ENCODE measurements at regions not wholly inside any gene's neighbourhood (a gene's known extent, or its start where the extent isn't known, plus 50 kb on each side); places are given as distances from the start of the nearest gene placed in this dataset.

GRCh38 chr7:79563821-79564522 is 110.5 kb upstream of the MAGI2 start:
- H3K36me3 ChIP-seq, result no peaks in the 10 kb centered on the region
- H3K4me3 ChIP-seq, result no peak overlapping the region
- H3K27me3 ChIP-seq, result no peaks in the 10 kb centered on the region
- no peak for DNase-seq
- in situ Hi-C loops (cut with MboI; ENCODE audit: low sequenced_read_pairs in 4 of 4) (no loop called here), intact Hi-C loops (cut with DNase I; ENCODE audit: low total_unique reads) (no loop called here)
- H3K9me3 ChIP-seq, result no peaks in the 10 kb centered on the region
- H3K27ac ChIP-seq, result no peak overlapping the region
- no peak for ATAC-seq
- H3K4me1 ChIP-seq, result no peaks in the 10 kb centered on the region
- TF ChIP-seq POLR2A (IDR thresholded peaks at IDR 0.05) (no peak), CTCF (IDR thresholded peaks at IDR 0.05 in 4 of 5, conservative IDR thresholded peaks at IDR 0.05 in 1 of 5) (no peak)

GRCh38 chr7:79555571-79555970 is 102.1 kb upstream of the MAGI2 start:
- intact Hi-C loops (cut with DNase I; ENCODE audit: low total_unique reads) (no loop called here), in situ Hi-C loops (cut with MboI; ENCODE audit: low sequenced_read_pairs in 4 of 4) (no loop called here)
- H3K4me3 ChIP-seq, result no peak overlapping the region
- no peaks in the 10 kb centered on the region for H3K4me1 ChIP-seq
- TF ChIP-seq CTCF (IDR thresholded peaks at IDR 0.05 in 4 of 5, conservative IDR thresholded peaks at IDR 0.05 in 1 of 5) (no peak), POLR2A (IDR thresholded peaks at IDR 0.05) (no peak)
- no peaks in the 10 kb centered on the region for H3K27me3 ChIP-seq
- H3K9me3 ChIP-seq, result no peaks in the 10 kb centered on the region
- no peak for ATAC-seq
- no peak overlapping the region for H3K27ac ChIP-seq
- DNase-seq, result no peak
- no peaks in the 10 kb centered on the region for H3K36me3 ChIP-seq

GRCh38 chr7:79553811-79554555 is 100.5 kb upstream of the MAGI2 start:
- H3K4me1 ChIP-seq, result no peaks in the 10 kb centered on the region
- in situ Hi-C loops (cut with MboI; ENCODE audit: low sequenced_read_pairs in 4 of 4), result no loop called here
- H3K36me3 ChIP-seq, result no peaks in the 10 kb centered on the region
- H3K4me3 ChIP-seq, result no peak overlapping the region
- DNase-seq (no peak), ATAC-seq (no peak)
- H3K9me3 ChIP-seq, result no peaks in the 10 kb centered on the region
- intact Hi-C loops (cut with DNase I; ENCODE audit: low total_unique reads), result no loop called here
- no peak overlapping the region for H3K27ac ChIP-seq
- H3K27me3 ChIP-seq, result no peaks in the 10 kb centered on the region
- no peak for TF ChIP-seq CTCF (IDR thresholded peaks at IDR 0.05 in 4 of 5, conservative IDR thresholded peaks at IDR 0.05 in 1 of 5)
- TF ChIP-seq POLR2A (IDR thresholded peaks at IDR 0.05), result no peak

- in situ Hi-C loops (cut with MboI; ENCODE audit: low sequenced_read_pairs in 4 of 4), result no loop called here
- no peak for TF ChIP-seq CTCF (IDR thresholded peaks at IDR 0.05 in 4 of 5, conservative IDR thresholded peaks at IDR 0.05 in 1 of 5)
- TF ChIP-seq POLR2A (IDR thresholded peaks at IDR 0.05), result no peak
These were observed 99.0 kb upstream of the MAGI2 start for GRCh38 chr7:79552463-79552862.

More at GRCh38 chr7:79552463-79552862, 99.0 kb upstream of the MAGI2 start:
- Histone ChIP-seq H3K9me3 (no peaks in the 10 kb centered on the region), H3K4me1 (no peaks in the 10 kb centered on the region), H3K27ac (no peak overlapping the region), H3K27me3 (no peaks in the 10 kb centered on the region), H3K36me3 (no peaks in the 10 kb centered on the region), H3K4me3 (no peak overlapping the region)
- DNase-seq, result no peak
- no peak for ATAC-seq
- intact Hi-C loops (cut with DNase I; ENCODE audit: low total_unique reads), result no loop called here

All from gastrocnemius medialis (tissue), 4 donors.